Thyroid gland (tissue), 4 donors: ENCODE measurements at regions not wholly inside any gene's neighbourhood (a gene's known extent, or its start where the extent isn't known, plus 50 kb on each side); places are given as distances from the start of the nearest gene placed in this dataset.

Experiments
- DNase-seq, 2 donors: peaks; one replicate each; pipeline ENCODE4 v3.0.0-alpha.2; 2019
- H3K27ac ChIP-seq, 3 donors: fragments of 200-600 bp; sonication (generic); 1 replicate in 2 of 3; 2 replicates in 1 of 3; pipeline ENCODE4 v1.5.1; 2016 to 2019; ENCODE audit warnings: mild to moderate bottlenecking in 1 of 3, moderate library complexity in 1 of 3
- H3K27me3 ChIP-seq: fragments of 200-600 bp; sonication (generic); one replicate; pipeline ENCODE4 v1.5.1; 2019
- H3K36me3 ChIP-seq, 2 donors: fragments of 200-600 bp; sonication (generic); one replicate each; pipeline ENCODE4 v1.5.1; 2016 to 2019
- H3K4me1 ChIP-seq, 2 donors: fragments of 200-600 bp; sonication (generic); one replicate each; pipeline ENCODE4 v1.5.1; 2017 to 2019
- H3K4me3 ChIP-seq, 3 donors: fragments of 200-600 bp; sonication (generic); replicated peaks in 1 of 3; 1 replicate in 2 of 3; 2 replicates in 1 of 3; pipeline ENCODE4 v1.5.1; 2016; ENCODE audit warnings: mild to moderate bottlenecking in 1 of 3
- H3K9me3 ChIP-seq: fragments of 200-600 bp; sonication (generic); one replicate; pipeline ENCODE4 v1.5.1; 2017
- CTCF ChIP-seq, 6 experiments: fragments of 200-600 bp in 3 of 6; fragments of 450-650 bp in 3 of 6; sonication (generic) in 3 of 6; IDR thresholded peaks; one replicate each; pipeline ENCODE4 v1.5.1; 2016 to 2019; ENCODE audit warnings: antibody characterized with exemption in 6 of 6, mild to moderate bottlenecking in 2 of 6, inconsistent platforms in 1 of 6, moderate library complexity in 1 of 6
- POLR2A ChIP-seq, 2 donors: fragments of 450-650 bp; IDR thresholded peaks; one replicate each; pipeline ENCODE4 v1.6.1; 2017; ENCODE audit warnings: antibody characterized with exemption in 2 of 2, mild to moderate bottlenecking in 2 of 2, moderate library complexity in 1 of 2
- WGBS, 2 donors: methylation state at CpG; one replicate each; pipeline ENCODE4 v1.1.5; 2017; 5-methylcytosine and 5-hydroxymethylcytosine counted together
- intact Hi-C: fragments of 100-400 bp; cut with DNase I; formaldehyde crosslinking; loops from one replicate; pipeline ENCODE4 v1.15.1; 2023

- no peak for DNase-seq
- Histone ChIP-seq H3K36me3 (no peaks in the 10 kb centered on the region), H3K27ac (no peak overlapping the region), H3K4me3 (peak overlapping the region in 1 of 3 donors; percentile 16), H3K27me3 (no peaks in the 10 kb centered on the region), H3K9me3 (no peaks in the 10 kb centered on the region), H3K4me1 (peaks cover 0 to 11% of the 10 kb centered on the region in 2 donors)
- intact Hi-C loops, result no loop called here
- TF ChIP-seq POLR2A (IDR thresholded peaks at IDR 0.05) (no peak), CTCF (IDR thresholded peaks at IDR 0.05) (no peak)
- WGBS, 2 donors, result 38 to 48% methylated on average over 14 to 30 of the region's 30 CpGs
These were observed 97.9 kb downstream of the TNFAIP2 start for GRCh38 chr14:103220982-103221641.

- Histone ChIP-seq H3K9me3 (no peaks in the 10 kb centered on the region), H3K4me3 (no peak overlapping the region), H3K27me3 (no peaks in the 10 kb centered on the region), H3K27ac (no peak overlapping the region), H3K36me3 (no peaks in the 10 kb centered on the region), H3K4me1 (peaks cover 0 to 11% of the 10 kb centered on the region in 2 donors)
- TF ChIP-seq CTCF (IDR thresholded peaks at IDR 0.05) (no peak), POLR2A (IDR thresholded peaks at IDR 0.05) (no peak)
- intact Hi-C loops, result no loop called here
- 88 to 90% methylated on average over 12 to 13 of the region's 13 CpGs for WGBS, 2 donors
- DNase-seq, result no peak
These were observed 98.6 kb downstream of the TNFAIP2 start for GRCh38 chr14:103221781-103222358.

GRCh38 chr14:103223818-103224352 lies 100.6 kb downstream of the TNFAIP2 start:
- DNase-seq, result no peak
- H3K27me3 ChIP-seq, result no peaks in the 10 kb centered on the region
- WGBS, 2 donors, result 92 to 93% methylated on average over 10 to 15 of the region's 15 CpGs
- H3K9me3 ChIP-seq, result no peaks in the 10 kb centered on the region
- H3K27ac ChIP-seq, result no peak overlapping the region
- intact Hi-C loops, result no loop called here
- H3K4me3 ChIP-seq, result no peak overlapping the region
- H3K4me1 ChIP-seq, result peaks cover 0 to 11% of the 10 kb centered on the region in 2 donors
- TF ChIP-seq POLR2A (IDR thresholded peaks at IDR 0.05), result no peak
- TF ChIP-seq CTCF (IDR thresholded peaks at IDR 0.05), result no peak
- H3K36me3 ChIP-seq, result no peaks in the 10 kb centered on the region

- no peaks in the 10 kb centered on the region for H3K36me3 ChIP-seq
- no peaks in the 10 kb centered on the region for H3K27me3 ChIP-seq
- intact Hi-C loops, result no loop called here
- no peaks in the 10 kb centered on the region for H3K9me3 ChIP-seq
- WGBS, 2 donors, result 69 to 74% methylated on average over 14 of the region's 14 CpGs
- H3K4me1 ChIP-seq, result peaks cover 0 to 11% of the 10 kb centered on the region in 2 donors
- no peak for DNase-seq
- H3K27ac ChIP-seq, result no peak overlapping the region
- no peak overlapping the region for H3K4me3 ChIP-seq
- TF ChIP-seq CTCF (IDR thresholded peaks at IDR 0.05), result no peak
- no peak for TF ChIP-seq POLR2A (IDR thresholded peaks at IDR 0.05)
These were observed 101.8 kb downstream of the TNFAIP2 start for GRCh38 chr14:103225062-103225461.

- intact Hi-C loops, result no loop called here
- DNase-seq, result no peak
- WGBS, 2 donors, result 60 to 63% methylated on average over 13 of the region's 13 CpGs
- TF ChIP-seq POLR2A (IDR thresholded peaks at IDR 0.05), result no peak
- TF ChIP-seq CTCF (IDR thresholded peaks at IDR 0.05), result no peak
- Histone ChIP-seq H3K27ac (no peak overlapping the region), H3K27me3 (no peaks in the 10 kb centered on the region), H3K9me3 (no peaks in the 10 kb centered on the region), H3K4me1 (peaks cover 0 to 7% of the 10 kb centered on the region in 2 donors), H3K36me3 (no peaks in the 10 kb centered on the region), H3K4me3 (no peak overlapping the region)
These were observed 102.2 kb downstream of the TNFAIP2 start for GRCh38 chr14:103225476-103225875.
